ENCODE measurements at regions not wholly inside any gene's neighbourhood (a gene's known extent, or its start where the extent isn't known, plus 50 kb on each side); places are given as distances from the start of the nearest gene placed in this dataset.

- TF ChIP-seq POLR2A (IDR thresholded peaks at IDR 0.05): no peak
- TF ChIP-seq, protein P1, sequence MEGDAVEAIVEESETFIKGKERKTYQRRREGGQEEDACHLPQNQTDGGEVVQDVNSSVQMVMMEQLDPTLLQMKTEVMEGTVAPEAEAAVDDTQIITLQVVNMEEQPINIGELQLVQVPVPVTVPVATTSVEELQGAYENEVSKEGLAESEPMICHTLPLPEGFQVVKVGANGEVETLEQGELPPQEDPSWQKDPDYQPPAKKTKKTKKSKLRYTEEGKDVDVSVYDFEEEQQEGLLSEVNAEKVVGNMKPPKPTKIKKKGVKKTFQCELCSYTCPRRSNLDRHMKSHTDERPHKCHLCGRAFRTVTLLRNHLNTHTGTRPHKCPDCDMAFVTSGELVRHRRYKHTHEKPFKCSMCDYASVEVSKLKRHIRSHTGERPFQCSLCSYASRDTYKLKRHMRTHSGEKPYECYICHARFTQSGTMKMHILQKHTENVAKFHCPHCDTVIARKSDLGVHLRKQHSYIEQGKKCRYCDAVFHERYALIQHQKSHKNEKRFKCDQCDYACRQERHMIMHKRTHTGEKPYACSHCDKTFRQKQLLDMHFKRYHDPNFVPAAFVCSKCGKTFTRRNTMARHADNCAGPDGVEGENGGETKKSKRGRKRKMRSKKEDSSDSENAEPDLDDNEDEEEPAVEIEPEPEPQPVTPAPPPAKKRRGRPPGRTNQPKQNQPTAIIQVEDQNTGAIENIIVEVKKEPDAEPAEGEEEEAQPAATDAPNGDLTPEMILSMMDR (IDR thresholded peaks at IDR 0.05): no peak
Measured at GRCh38 chr12:61687407-61687806, 572.8 kb upstream of the USP15 start.

All from sigmoid colon (tissue), 3 donors.